Glutamatergic neuron (in vitro differentiated cells): ENCODE measurements at regions not wholly inside any gene's neighbourhood (a gene's known extent, or its start where the extent isn't known, plus 50 kb on each side); places are given as distances from the start of the nearest gene placed in this dataset.
"Not testable (repeated sequence)": the region's sequence is repeated elsewhere in the genome, so short reads cannot be mapped to it uniquely, and the experiment has no call there.

Source experiments
- DNase-seq: peaks from one replicate; pipeline ENCODE4 v3.0.0; 2022
- H3K27ac Mint-ChIP-seq: one replicate; pipeline ENCODE4 v1.8.0; 2020; ENCODE audit warnings: mild to moderate bottlenecking, mixed read lengths, inconsistent platforms; ENCODE audit not compliant: unreplicated experiment
- H3K27me3 Mint-ChIP-seq: one replicate; pipeline ENCODE4 v1.8.0; 2020; ENCODE audit warnings: mild to moderate bottlenecking, moderate library complexity, mixed read lengths, inconsistent platforms; ENCODE audit not compliant: unreplicated experiment
- H3K36me3 Mint-ChIP-seq: one replicate; pipeline ENCODE4 v1.8.0; 2020; ENCODE audit warnings: mild to moderate bottlenecking, mixed read lengths, inconsistent platforms; ENCODE audit not compliant: unreplicated experiment
- H3K4me1 Mint-ChIP-seq: one replicate; pipeline ENCODE4 v1.8.0; 2020; ENCODE audit warnings: mild to moderate bottlenecking, low read depth, mixed read lengths, inconsistent platforms; ENCODE audit not compliant: unreplicated experiment
- H3K4me3 Mint-ChIP-seq: one replicate; pipeline ENCODE4 v1.8.0; 2020; ENCODE audit warnings: mild to moderate bottlenecking, mixed read lengths, inconsistent platforms; ENCODE audit not compliant: unreplicated experiment
- H3K9me3 Mint-ChIP-seq: one replicate; pipeline ENCODE4 v1.8.0; 2020; ENCODE audit warnings: mild to moderate bottlenecking, moderate library complexity, mixed read lengths, inconsistent platforms; ENCODE audit not compliant: unreplicated experiment
- TF ChIP-seq, protein P1 (sequence below): fragments of 200-600 bp; sonication (generic); IDR thresholded peaks from one replicate; pipeline ENCODE4 v1.5.0; 2021; ENCODE audit not compliant: partially characterized antibody, unreplicated experiment

DNA sequence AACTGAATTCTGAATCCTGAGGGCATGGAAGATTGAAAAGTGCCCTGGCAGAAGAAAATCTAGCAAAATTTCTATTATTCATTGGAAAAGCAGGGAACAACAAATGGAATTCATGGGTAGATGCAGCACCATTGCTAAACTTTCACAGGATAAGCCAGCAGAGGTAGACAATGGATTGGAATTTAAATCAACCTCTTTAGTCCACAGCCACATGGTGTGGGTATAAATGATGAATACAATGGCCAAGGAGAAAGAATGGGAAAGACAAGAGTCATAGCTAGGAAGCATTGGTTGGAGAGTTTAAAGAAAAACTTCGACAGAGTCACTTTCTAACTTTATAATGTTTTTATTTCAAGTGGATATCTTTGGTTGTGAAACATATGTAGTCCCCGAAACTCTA, 332.8 kb upstream of the PUDP start:
- DNase-seq = no peak
- no peaks in the 10 kb centered on the region for H3K36me3 Mint-ChIP-seq
- no peaks in the 10 kb centered on the region for H3K9me3 Mint-ChIP-seq
- no peaks in the 10 kb centered on the region for H3K4me1 Mint-ChIP-seq
- H3K27me3 Mint-ChIP-seq = no peaks in the 10 kb centered on the region
- TF ChIP-seq, protein P1, sequence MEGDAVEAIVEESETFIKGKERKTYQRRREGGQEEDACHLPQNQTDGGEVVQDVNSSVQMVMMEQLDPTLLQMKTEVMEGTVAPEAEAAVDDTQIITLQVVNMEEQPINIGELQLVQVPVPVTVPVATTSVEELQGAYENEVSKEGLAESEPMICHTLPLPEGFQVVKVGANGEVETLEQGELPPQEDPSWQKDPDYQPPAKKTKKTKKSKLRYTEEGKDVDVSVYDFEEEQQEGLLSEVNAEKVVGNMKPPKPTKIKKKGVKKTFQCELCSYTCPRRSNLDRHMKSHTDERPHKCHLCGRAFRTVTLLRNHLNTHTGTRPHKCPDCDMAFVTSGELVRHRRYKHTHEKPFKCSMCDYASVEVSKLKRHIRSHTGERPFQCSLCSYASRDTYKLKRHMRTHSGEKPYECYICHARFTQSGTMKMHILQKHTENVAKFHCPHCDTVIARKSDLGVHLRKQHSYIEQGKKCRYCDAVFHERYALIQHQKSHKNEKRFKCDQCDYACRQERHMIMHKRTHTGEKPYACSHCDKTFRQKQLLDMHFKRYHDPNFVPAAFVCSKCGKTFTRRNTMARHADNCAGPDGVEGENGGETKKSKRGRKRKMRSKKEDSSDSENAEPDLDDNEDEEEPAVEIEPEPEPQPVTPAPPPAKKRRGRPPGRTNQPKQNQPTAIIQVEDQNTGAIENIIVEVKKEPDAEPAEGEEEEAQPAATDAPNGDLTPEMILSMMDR = no peak
- no peak overlapping the region for H3K27ac Mint-ChIP-seq
- no peak overlapping the region for H3K4me3 Mint-ChIP-seq

- DNase-seq = no peak
- peaks cover 1% of the 10 kb centered on the region for H3K9me3 Mint-ChIP-seq
- H3K27me3 Mint-ChIP-seq = no peaks in the 10 kb centered on the region
- TF ChIP-seq, protein P1 = no peak
- no peaks in the 10 kb centered on the region for H3K36me3 Mint-ChIP-seq
- no peak overlapping the region for H3K4me3 Mint-ChIP-seq
- H3K27ac Mint-ChIP-seq = no peak overlapping the region
- no peaks in the 10 kb centered on the region for H3K4me1 Mint-ChIP-seq
These were observed 314.2 kb upstream of the PUDP start for GRCh38 chrX:7462110-7462509.

GRCh38 chrX:7461051-7461450, 313.1 kb upstream of the PUDP start:
- not testable (repeated sequence) for H3K27ac Mint-ChIP-seq, H3K9me3 Mint-ChIP-seq, H3K27me3 Mint-ChIP-seq, H3K36me3 Mint-ChIP-seq, H3K4me3 Mint-ChIP-seq, H3K4me1 Mint-ChIP-seq, DNase-seq

- H3K4me3 Mint-ChIP-seq = no peak overlapping the region
- no peak overlapping the region for H3K27ac Mint-ChIP-seq
- TF ChIP-seq, protein P1 = no peak
- peaks cover 2% of the 10 kb centered on the region for H3K27me3 Mint-ChIP-seq
- DNase-seq = no peak
- H3K9me3 Mint-ChIP-seq = no peaks in the 10 kb centered on the region
- H3K36me3 Mint-ChIP-seq = no peaks in the 10 kb centered on the region
- no peaks in the 10 kb centered on the region for H3K4me1 Mint-ChIP-seq
These were observed 300.0 kb upstream of the PUDP start for GRCh38 chrX:7447801-7448499.

DNA sequence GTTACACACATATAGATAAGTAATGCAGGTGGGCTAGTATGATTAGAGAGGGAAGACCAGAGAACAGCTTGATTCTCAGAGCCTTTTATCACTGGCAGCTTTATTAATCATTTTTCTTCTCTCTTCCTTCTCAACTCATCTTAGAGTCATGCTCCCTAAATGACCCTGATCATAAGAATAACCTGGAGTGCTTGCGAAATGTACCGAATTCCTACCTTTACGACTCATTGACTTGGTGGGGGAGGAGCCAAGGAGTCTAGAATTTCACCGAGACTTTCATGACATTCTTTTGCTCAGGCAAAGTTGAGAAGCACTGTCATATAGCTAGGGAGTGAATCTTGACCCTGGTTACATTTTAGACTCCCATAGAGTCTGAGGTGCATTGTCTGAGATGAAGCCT, 298.9 kb upstream of the PUDP start:
- no peaks in the 10 kb centered on the region for H3K4me1 Mint-ChIP-seq
- no peak overlapping the region for H3K4me3 Mint-ChIP-seq
- no peaks in the 10 kb centered on the region for H3K9me3 Mint-ChIP-seq
- no peak overlapping the region for H3K27ac Mint-ChIP-seq
- TF ChIP-seq, protein P1 = no peak
- H3K27me3 Mint-ChIP-seq = peaks cover 2% of the 10 kb centered on the region
- no peak for DNase-seq
- no peaks in the 10 kb centered on the region for H3K36me3 Mint-ChIP-seq
